ENCODE measurements at regions not wholly inside any gene's neighbourhood (a gene's known extent, or its start where the extent isn't known, plus 50 kb on each side); places are given as distances from the start of the nearest gene placed in this dataset.
"Not testable (repeated sequence)": the region's sequence is repeated elsewhere in the genome, so short reads cannot be mapped to it uniquely, and the experiment has no call there.

DNA sequence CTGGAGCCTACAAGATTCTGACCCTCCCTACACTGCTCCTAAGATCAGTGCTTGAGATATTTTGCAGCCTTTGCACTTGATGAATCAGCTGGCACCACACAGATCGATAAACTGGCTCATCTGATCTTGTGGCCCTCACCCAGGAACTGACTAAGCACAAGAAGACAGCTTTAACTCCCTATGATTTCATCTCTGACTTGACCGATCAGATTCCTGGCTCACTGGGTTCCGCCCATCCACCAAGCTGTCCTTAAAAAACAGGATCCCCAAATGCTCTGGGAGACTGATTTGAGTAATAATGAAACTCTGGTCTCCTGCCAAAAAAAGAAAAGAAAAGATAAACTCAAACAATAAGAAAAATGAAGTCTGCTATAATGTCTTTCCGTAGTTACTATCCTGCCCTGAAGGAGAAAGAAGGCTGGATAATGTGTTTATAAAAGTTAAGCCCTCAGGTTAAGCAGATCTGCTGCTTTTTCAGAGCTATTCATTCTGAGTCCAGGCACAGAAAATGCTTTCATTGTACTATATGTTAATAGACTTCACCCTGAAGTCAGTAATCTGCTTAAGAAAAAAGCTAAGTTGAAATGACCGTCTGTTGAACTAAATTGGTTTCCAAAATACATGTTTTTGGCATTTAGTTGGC, 795.2 kb downstream of the TRIML1 start:
- no peak for DNase-seq (ENCODE audit: low read depth, low spot score)

DNA sequence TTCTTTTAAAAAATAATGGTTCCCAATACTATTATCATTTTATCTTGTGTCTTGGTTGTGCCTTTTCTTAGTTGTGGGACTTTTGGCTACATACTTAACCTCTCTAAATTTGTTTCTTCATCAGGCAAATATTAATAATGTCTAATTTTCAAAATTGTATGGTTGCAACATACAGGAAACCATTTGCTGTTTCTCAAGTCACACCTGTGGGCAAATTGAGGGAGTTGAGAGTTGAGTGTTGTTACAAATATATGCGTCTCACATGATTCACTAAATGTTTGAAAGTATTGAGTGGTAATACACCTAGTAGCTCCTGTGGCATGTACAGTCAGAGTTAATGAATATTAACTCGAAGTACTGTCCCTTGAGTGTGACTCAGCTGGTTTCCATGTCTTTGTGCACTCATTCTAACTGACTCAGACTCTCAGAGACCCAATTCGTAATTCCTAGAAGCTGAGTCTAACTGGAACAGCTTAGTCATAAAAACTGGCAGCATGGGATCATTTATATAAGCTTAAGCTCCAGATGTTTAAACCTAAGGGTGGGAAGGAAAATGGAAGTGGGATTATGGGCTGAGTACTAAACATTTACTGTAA, 802.4 kb downstream of the TRIML1 start:
- DNase-seq (ENCODE audit: low read depth, low spot score), result no peak

DNA sequence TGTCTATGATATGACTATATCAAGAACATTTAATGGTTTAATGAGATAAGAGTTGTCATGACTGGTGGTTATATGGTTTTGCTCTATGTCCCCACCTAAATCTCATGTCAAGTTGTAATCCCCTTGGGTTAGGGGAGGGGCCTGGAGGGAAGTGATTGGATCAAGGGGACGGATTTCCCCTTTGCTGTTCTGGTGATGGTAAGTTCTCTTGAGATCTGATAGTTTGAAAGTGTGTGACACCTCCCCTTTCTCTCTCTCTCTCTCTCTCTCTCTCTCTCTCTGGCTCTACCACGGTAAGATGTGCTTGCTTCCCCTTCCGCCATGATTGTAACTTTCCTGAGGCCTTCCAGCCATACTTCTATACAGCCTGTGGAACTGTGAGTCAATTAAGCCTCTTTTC, 803.4 kb downstream of the TRIML1 start:
- no peak for DNase-seq (ENCODE audit: low read depth, low spot score)

DNA sequence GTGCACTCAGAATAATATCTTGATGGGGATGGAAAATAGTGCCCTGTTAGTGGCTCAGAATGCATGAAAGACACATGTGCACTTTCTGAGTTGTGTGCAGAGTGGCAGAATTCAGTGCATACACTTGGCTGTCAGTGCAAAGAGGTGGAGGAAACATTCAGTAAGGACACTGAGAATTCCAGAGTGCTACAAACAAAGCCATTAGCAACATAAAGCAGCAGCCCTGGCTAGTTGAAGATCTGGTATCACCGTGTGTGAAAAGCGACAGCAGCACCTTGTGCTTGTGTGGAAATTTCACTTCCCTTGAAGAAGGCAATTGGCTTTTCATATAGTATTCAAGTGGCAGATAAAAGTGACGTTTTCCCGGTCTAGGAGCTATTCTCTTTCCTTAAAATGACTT, 810.4 kb downstream of the TRIML1 start:
- peak; percentile 8 for DNase-seq (ENCODE audit: low read depth, low spot score)

DNA sequence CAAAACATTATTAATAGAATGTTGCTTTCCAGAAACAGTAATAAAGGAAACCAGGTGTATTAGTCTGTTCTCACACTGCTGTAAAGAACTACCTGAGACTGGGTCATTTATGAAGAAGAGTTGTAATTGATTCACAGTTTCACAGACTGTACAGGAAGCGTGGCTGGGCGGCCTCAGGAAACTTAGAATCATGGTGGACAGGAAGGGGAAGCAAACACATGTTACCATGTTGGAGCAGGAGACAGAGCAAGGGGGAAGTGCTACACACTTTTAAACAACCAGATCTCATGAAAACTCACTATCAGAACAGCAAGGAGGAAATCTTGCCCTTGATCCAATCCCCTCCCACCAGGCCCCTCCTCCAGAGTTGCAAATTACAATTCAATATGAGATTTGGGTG, 815.8 kb downstream of the TRIML1 start:
- no peak for DNase-seq (ENCODE audit: low read depth, low spot score)

DNA sequence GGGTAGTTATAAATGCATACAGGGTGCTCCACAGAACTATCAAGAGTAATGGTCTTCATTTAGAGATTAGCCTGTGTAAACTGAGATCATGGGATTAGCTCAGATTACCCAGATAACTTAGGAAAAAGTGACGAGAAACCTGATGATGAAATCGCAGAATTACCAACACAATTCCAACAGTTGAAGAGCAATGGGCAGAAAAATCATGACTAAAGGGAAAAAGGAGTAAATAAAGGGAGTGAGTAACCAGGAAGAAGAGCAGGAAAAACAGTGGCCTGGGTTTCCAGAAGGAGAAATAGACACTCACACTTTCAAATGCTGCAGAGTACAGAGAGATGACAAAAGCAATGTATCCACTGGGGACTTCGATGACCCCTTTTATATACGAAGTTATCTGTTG, 817.3 kb downstream of the TRIML1 start:
- no peak for DNase-seq (ENCODE audit: low read depth, low spot score)

DNA sequence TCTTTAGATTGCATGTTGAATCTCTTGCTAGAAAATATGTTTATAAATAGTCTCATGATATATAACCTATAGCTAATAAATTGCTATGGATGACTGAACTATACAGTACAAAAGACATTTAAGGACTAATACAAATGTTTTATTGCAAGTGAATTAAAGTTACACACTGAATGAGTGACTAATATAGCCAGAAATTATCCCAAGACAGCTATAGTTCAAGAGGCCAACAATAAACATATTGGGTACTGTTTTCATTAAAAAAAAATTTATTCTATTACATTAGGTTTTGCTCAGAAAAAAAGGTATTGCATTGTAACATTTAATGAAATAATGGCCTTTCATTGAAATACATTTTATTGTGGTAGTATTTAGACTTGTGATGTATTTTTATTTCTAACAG, 819.1 kb downstream of the TRIML1 start:
- DNase-seq (ENCODE audit: low read depth, low spot score), result no peak

DNA sequence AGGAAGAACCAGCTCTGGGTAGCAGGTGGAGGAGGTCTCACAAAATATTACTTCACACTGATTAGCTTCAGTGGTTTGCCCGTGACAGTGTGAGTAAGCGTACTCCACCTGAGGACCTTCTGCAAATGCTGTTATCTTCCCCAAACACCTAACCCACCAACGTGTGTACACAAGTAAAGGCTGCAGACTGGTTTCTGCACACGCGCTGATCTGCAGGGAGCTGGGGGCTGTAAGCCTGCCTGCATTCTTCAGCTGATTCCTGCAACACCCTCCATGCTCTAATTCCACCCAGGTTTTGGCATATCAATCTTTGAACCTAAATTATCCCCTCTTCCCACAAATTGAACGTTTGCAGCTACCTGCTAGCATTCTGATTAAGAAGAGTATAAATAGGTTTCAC, 820.2 kb downstream of the TRIML1 start:
- no peak for DNase-seq (ENCODE audit: low read depth, low spot score)

DNA sequence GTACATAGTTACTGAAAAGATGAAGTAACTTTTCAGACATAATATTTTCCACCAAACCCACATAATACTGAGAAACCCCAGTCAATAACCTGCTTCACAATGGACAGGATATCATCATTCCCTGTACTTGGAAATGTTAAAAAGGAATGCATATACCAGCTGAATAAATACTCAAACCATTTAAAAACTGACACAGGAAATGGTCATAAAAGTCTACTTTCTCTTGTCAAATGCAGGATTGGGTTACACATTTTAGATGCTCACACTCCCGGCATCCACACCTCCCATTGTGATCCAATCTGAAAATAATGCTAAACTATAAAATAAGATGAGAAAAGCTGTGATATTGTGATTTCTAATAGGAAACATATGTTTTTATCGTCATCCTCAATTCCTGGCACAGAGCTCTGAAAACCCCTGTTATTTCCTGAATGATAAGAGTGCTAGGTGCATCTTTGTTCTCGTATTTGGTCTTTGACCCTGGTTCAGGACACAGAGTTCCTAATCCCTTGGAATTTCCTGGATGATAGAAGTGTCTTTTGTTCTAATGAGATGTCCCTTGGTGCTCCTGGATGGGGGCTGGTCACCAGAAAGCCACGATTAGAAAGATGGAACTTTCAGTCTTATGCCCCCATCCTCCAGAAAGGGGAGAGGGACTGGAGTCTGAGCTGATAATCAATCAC, 821.3 kb downstream of the TRIML1 start:
- no peak for DNase-seq (ENCODE audit: low read depth, low spot score)

DNA sequence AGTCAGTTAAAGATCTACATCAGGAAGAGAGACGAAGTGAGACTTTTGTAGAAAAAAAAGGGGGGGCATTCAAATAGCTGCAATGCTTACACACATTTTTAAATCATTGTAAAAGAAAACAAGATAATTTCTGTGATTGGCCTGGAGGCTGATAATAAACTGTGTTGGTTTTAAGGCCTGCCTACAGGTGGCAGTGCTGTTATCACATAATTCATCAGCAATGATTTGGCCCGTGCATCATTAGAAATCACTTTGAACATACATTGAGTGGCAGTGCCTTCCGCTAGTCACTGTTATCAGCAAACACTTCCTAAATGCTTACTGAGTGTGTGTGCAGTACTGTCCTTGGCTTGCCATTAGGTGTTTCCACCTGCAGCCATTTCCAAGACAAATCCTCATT, 831.9 kb downstream of the TRIML1 start:
- no peak for DNase-seq (ENCODE audit: low read depth, low spot score)

DNA sequence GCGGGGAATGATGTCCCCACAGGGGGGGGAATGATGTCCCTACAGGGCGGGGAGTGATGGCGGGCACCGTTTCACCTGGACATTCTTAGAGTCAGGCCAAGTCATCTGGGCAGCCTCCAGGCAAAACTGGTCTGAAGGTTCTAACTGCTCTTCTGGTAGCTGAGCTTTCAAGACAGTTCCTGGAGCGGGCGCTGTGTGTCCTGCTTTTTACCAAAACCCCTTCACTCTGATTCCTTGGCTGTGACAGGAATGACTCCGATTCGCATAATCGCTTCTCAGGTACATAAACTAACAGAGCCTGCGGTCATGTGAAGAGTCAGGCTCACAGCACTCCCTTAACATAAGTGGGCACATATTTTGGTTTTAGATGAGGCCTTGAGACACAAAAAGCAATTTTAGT, 836.0 kb downstream of the TRIML1 start:
- DNase-seq (ENCODE audit: low read depth, low spot score), result peak; percentile 24

DNA sequence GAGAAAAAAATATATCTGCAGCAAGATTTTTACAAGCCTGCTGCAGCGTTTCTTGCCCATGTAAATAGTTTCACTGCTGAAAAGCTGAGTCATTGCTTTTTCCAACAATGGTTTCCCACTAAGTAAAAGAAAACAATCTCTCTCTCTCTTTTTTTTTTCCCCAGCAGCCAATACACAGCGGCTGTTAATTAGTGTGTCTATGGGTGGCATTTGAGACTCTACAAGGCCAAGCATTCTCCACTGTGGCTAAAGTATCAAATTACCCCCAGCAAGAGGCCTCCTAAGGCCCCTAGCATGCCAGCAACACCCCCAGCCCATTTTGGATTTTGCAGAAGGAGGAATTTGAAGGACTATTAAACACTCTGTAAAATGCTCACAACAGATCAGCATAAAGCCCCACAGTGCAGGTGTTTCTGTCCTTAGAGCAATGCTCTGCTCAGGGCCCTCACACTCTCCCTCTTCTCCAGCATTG, 837.4 kb downstream of the TRIML1 start:
- DNase-seq (ENCODE audit: low read depth, low spot score), result peak; percentile 81

DNA sequence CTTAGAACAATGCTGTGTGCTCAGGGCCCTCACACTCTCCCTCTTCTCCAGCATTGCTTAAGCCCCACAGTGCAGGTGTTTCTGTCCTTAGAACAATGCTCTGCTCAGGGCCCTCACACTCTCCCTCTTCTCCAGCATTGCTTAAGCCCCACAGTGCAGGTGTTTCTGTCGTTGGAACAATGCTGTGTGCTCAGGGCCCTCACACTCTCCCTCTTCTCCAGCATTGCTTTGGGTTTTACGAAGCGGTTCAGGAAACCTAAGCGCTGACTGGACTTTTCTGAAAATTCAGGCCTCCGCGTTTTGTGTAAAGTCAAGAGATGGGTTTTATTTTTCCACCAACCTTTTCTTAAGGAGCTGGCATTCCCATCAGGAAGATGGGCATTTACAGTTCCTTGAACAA, 838.0 kb downstream of the TRIML1 start:
- not testable (repeated sequence) for DNase-seq (ENCODE audit: low read depth, low spot score)

DNA sequence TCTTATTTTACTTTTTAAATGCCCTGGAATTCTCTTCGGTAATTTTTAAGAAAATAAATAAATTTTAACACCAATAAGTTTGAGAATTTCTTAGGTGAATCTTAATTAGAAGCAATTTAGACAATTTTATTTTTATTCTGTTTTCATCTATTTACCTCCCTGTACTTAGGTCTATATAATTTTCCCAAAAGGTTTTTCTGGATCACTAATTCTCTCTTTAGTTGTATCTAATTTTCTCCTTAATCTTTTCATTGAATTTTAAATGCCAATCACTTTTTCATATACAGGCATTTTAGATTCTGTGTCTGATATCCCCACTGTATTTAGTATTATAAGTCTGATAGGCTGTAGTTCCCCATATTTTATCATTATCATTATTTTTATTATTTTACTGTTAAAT, 845.3 kb downstream of the TRIML1 start:
- no peak for DNase-seq (ENCODE audit: low read depth, low spot score)

DNA sequence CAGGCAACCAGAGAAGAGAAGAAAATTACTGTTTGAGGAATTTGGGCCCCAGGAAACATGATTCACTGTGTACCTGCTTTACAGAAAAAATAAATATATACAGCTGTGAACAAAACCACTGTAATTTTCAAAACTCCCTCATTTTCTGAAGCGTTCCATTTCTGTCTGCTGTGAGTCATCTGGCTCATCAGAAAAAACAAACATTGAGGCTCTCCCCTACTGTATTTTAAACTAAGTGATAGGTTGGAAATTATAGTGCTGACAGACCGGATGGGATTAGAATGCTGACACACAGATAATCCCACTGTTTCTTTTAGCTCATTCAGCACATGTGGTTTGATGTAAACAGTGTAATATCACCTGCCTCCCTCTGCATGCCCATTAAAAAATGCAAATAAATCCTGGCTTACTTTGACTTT, 847.0 kb downstream of the TRIML1 start:
- no peak for DNase-seq (ENCODE audit: low read depth, low spot score)

DNA sequence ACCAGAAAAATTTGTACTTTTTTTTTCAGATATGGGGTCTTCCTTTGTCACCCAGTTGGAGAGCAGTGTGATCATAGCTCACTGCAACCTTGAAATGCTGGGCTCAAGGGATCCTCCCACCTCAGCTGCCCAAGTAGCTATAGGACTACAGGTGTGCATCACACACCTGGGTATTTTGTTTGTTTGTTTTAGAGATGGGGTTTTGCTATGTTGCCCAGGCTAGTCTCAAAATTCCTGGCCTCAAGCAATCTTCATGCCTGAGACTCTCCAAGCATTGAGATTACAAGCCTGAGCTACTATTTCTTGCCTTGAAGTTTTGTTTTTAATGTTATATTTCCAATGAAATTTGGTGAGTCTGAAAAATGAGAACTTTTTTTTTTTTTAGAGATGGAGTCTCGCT, 847.8 kb downstream of the TRIML1 start:
- DNase-seq (ENCODE audit: low read depth, low spot score), result no peak

DNA sequence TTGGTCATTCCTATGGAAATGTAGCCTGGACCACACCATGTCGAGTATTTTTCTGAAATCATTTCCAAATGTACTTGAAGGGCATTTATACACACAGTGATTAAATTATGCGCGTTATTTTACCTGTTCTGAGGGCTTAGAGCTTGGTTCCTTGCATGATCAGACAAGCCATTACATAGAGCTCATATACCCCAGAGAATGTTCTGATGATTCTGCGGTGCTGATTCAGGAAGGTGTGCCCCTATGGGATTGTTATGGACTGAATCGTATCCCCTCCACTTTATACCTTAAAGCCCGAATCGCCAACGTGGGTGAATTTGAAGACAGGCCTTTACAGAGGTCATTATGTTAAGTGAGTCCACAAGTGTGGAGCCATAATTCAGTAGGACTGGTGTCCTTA, 848.9 kb downstream of the TRIML1 start:
- DNase-seq (ENCODE audit: low read depth, low spot score), result no peak

DNA sequence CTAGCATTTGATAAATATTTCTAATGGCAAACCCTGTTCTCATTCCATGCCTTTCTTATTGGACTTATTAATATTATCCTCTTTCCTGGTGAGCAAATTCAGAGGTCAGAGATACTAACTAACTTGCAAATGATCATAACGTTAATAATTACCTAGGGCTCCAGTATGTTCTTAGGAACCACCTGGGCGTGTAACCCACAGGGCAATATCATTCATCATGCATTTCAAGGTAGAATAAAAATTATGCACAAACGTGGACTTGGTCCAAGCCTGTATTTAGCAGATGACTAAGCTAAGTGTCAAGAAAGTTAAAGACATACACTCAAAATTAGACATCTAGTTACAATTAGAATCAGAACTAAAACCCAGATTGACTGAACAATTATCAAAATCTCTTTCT, 850.1 kb downstream of the TRIML1 start:
- DNase-seq (ENCODE audit: low read depth, low spot score), result no peak

DNA sequence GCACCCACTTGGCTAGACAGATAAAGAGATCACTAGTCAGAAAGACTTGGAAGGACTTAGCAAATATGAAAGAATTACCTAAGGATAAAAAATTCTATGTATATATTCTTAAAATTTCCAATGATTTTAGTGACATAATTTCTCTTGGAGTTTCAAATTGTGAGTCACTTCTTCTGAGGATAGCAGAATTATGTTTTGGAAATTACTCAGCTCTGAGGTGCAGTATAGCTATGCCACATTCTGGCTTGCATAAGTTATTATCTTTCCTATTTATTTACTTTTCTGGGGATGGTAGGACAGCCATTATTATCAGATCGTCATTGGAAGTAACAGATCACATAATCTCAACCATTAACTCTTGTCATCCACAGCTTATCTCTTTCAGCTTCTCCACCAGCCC, 853.5 kb downstream of the TRIML1 start:
- no peak for DNase-seq (ENCODE audit: low read depth, low spot score)

DNA sequence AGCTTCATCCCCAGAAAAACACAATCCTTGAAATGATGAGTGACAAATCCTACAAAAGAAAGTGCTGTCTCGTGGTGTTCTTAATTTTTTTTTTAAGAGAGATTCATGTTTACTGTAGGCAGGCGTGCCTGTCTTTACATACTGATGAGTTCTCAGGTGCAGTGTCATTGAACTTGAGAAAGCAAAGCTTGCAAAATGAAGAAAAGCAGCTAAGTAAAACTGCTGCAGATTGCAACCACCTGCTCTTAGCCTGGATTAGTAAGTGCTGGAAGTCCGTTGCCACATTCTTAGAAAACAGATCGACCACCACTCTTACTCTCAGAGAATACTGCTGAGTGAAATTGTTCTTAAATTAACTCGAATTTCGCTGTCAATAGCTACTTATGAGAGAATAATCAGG, 854.6 kb downstream of the TRIML1 start:
- DNase-seq (ENCODE audit: low read depth, low spot score), result no peak

DNA sequence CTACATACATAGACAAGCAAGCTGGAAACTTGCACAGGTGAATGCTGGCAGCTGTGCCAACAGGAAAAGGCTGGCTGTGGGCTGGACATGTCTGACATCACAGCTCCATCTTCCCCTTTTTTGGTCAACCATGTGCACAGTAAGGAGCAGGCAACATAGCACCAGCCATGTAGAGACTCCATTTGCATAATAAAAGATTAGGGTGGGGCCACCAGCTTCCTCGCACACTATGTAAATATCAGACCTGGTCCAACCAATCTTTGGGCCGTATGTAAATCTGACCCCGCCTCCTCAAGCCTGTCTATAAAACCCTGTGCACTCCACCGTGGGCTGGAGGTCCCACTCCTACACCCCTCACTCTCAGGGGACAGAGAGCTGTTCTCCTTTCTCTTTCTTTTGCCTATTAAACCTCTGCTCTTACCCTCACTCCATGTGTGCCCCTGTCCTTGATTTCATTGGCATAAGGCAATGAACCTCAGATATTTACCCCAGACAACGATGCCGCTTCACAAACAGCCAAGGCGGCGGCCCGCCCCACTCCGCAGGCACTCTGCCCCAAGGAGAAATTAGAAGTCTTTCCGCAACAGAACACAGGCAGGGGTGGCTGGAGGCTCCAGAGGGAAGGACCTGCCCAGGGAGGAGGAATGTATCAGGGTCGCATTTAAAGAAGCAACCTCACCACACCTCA, 862.2 kb downstream of the TRIML1 start:
- DNase-seq (ENCODE audit: low read depth, low spot score), result peak; percentile 27

DNA sequence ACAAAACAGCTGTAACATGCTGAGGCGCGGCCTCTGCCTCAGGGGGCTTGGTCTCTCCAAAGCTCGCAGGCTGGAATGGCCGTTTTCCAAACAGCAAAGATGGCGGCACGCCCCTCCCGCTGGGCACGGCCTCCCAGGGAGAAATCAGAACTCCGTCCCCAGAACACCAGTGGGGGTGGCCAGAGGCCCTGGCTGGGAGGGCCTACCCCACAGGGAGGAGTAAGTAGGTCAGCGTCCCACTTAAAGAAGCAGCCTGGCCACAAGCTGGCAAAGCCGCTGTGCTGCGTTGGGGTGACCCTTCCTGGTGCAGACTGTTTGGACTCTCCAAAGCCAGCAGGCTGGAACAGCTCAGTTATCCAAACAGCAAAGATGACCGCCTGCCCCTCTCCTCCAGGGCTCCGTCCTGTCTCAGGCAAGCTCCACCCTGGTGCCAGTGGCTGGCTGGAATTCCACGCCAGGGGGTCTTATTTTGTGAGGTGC, 862.8 kb downstream of the TRIML1 start:
- DNase-seq (ENCODE audit: low read depth, low spot score), result no peak

Measured in ELF-1 (cell line).